ENCODE measurements at regions not wholly inside any gene's neighbourhood (a gene's known extent, or its start where the extent isn't known, plus 50 kb on each side); places are given as distances from the start of the nearest gene placed in this dataset.

GRCh38 chr6:157761331-157761921 is 61.6 kb upstream of the SNX9 start:
- WGBS, 2 donors, result 86 to 89% methylated on average over 12 of the region's 12 CpGs
- Histone ChIP-seq H3K36me3 (no peaks in the 10 kb centered on the region), H3K27me3 (no peaks in the 10 kb centered on the region), H3K27ac (no peak overlapping the region), H3K9me3 (no peaks in the 10 kb centered on the region), H3K4me3 (replicated peaks in 1 of 3) (no peak overlapping the region), H3K4me1 (peaks cover 24 to 59% of the 10 kb centered on the region in 2 donors)
- no peak for DNase-seq
- intact Hi-C loops (cut with DNase I), result no loop called here
- TF ChIP-seq POLR2A (IDR thresholded peaks at IDR 0.05), result no peak
- TF ChIP-seq, protein P1, sequence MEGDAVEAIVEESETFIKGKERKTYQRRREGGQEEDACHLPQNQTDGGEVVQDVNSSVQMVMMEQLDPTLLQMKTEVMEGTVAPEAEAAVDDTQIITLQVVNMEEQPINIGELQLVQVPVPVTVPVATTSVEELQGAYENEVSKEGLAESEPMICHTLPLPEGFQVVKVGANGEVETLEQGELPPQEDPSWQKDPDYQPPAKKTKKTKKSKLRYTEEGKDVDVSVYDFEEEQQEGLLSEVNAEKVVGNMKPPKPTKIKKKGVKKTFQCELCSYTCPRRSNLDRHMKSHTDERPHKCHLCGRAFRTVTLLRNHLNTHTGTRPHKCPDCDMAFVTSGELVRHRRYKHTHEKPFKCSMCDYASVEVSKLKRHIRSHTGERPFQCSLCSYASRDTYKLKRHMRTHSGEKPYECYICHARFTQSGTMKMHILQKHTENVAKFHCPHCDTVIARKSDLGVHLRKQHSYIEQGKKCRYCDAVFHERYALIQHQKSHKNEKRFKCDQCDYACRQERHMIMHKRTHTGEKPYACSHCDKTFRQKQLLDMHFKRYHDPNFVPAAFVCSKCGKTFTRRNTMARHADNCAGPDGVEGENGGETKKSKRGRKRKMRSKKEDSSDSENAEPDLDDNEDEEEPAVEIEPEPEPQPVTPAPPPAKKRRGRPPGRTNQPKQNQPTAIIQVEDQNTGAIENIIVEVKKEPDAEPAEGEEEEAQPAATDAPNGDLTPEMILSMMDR (IDR thresholded peaks at IDR 0.05), result no peak

DNA sequence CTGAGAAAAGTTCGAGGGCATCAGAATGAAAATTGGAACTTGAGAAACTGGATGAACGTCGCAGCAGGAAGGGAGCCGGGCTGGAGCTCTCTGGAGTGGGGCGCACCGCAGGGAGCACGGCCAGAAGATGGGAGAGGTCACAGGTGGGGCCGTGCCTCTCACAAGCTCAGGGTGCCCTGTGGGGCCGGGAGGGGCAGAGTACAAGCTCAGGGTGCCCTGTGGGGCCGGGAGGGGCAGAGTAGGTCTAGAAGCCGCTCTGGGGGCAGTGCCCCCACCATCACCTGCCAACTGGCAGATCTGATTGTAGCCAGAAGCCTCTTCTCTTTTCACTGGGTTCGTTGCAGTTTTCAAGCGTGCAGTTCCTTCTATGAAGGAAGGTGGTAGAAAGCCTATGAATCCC is 61.1 kb upstream of the SNX9 start:
- Histone ChIP-seq H3K9me3 (no peaks in the 10 kb centered on the region), H3K4me3 (replicated peaks in 1 of 3) (no peak overlapping the region), H3K36me3 (no peaks in the 10 kb centered on the region), H3K27me3 (no peaks in the 10 kb centered on the region), H3K27ac (no peak overlapping the region), H3K4me1 (peaks cover 21 to 54% of the 10 kb centered on the region in 2 donors)
- TF ChIP-seq POLR2A (IDR thresholded peaks at IDR 0.05), result no peak
- TF ChIP-seq, protein P1 (IDR thresholded peaks at IDR 0.05), result no peak
- intact Hi-C loops (cut with DNase I), result no loop called here
- DNase-seq, result no peak
- 91 to 94% methylated on average over 13 of the region's 13 CpGs for WGBS, 2 donors

DNA sequence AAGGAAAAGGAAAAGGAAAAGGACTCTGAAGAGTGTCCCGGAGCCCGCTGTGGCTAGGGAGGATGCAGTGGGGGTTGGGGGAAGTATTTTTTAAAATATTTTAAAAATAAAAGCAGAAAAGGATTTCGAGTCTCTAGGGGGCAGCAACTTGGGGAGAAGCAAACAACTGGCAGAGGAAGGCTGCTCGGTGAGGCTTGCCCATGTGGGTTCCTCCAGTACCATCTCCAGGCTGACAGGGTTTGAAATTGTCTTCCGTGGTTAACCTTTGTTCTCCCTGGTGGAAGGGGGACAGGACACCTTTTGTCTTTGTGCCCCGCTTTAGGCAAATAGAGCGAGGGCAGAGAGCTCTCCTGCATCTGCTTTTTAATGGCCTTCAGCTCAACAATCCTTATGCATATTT is 60.4 kb upstream of the SNX9 start:
- Histone ChIP-seq H3K36me3 (no peaks in the 10 kb centered on the region), H3K27me3 (no peaks in the 10 kb centered on the region)

GRCh38 chr6:157763129-157763903 is 59.7 kb upstream of the SNX9 start:
- H3K27me3 ChIP-seq, result no peaks in the 10 kb centered on the region
- no peak overlapping the region for H3K4me3 ChIP-seq (replicated peaks in 1 of 3)
- intact Hi-C loops (cut with DNase I), result no loop called here
- H3K27ac ChIP-seq, result peak overlapping the region; percentile 67 to 75 (median 72)
- H3K9me3 ChIP-seq, result no peaks in the 10 kb centered on the region
- 49 to 52% methylated on average over 6 to 13 of the region's 13 CpGs for WGBS, 2 donors
- peaks cover 18 to 48% of the 10 kb centered on the region in 2 donors for H3K4me1 ChIP-seq
- DNase-seq, result peak; percentile 100
- TF ChIP-seq, protein P1 (IDR thresholded peaks at IDR 0.05), result no peak
- TF ChIP-seq POLR2A (IDR thresholded peaks at IDR 0.05), result no peak
- H3K36me3 ChIP-seq, result no peaks in the 10 kb centered on the region

More for the DNA sequence above, 60.4 kb upstream of the SNX9 start:
- no peak for TF ChIP-seq POLR2A (IDR thresholded peaks at IDR 0.05)
- TF ChIP-seq, protein P1 (IDR thresholded peaks at IDR 0.05), result peak in 1 of 6 experiments; percentile 8
- peaks cover 18 to 49% of the 10 kb centered on the region in 2 donors for H3K4me1 ChIP-seq
- no peaks in the 10 kb centered on the region for H3K9me3 ChIP-seq
- intact Hi-C loops (cut with DNase I), result no loop called here
- no peak for DNase-seq
- no peak overlapping the region for H3K4me3 ChIP-seq (replicated peaks in 1 of 3)
- WGBS, 2 donors, result 61 to 64% methylated on average over 7 of the region's 7 CpGs
- peak overlapping the region; percentile 67 to 75 (median 72) for H3K27ac ChIP-seq

GRCh38 chr6:157763904-157764177 is 59.2 kb upstream of the SNX9 start:
- DNase-seq, result no peak
- Histone ChIP-seq H3K9me3 (no peaks in the 10 kb centered on the region), H3K27me3 (no peaks in the 10 kb centered on the region), H3K4me1 (peaks cover 18 to 43% of the 10 kb centered on the region in 2 donors), H3K27ac (peak overlapping the region; percentile 8 to 72 (median 67)), H3K4me3 (replicated peaks in 1 of 3) (no peak overlapping the region), H3K36me3 (no peaks in the 10 kb centered on the region)
- 51 to 64% methylated on average over 3 of the region's 3 CpGs for WGBS, 2 donors
- intact Hi-C loops (cut with DNase I), result no loop called here
- no peak for TF ChIP-seq POLR2A (IDR thresholded peaks at IDR 0.05)
- TF ChIP-seq, protein P1 (IDR thresholded peaks at IDR 0.05), result no peak
